Left lung (tissue), 4 donors: ENCODE measurements at regions not wholly inside any gene's neighbourhood (a gene's known extent, or its start where the extent isn't known, plus 50 kb on each side); places are given as distances from the start of the nearest gene placed in this dataset.

Experiments
- ATAC-seq: fragments of 200-7000 bp; cut with Tn5 transposase; one replicate; pipeline ENCODE4 v1.9.1; 2020; ENCODE audit warnings: moderate library complexity
- DNase-seq, 4 donors: peaks; one replicate each; pipeline ENCODE4 v3.0.0-alpha.2; 2013 to 2020
- H3K27ac ChIP-seq, 2 donors: fragments of 200-600 bp; sonication (generic) in 1 of 2; one replicate each; pipeline versions ENCODE4 v1.5.0 to v1.8.0; 2020 to 2021
- H3K27me3 ChIP-seq, 2 donors: fragments of 200-600 bp; sonication (generic) in 1 of 2; one replicate each; pipeline versions ENCODE4 v1.5.0 to v1.8.0; 2020 to 2021
- H3K36me3 ChIP-seq, 2 donors: fragments of 200-600 bp; sonication (generic) in 1 of 2; one replicate each; pipeline versions ENCODE4 v1.5.0 to v1.8.0; 2020 to 2021
- H3K4me1 ChIP-seq, 2 donors: fragments of 200-600 bp; one replicate each; pipeline ENCODE4 v1.8.0; 2021
- H3K4me3 ChIP-seq, 2 donors: fragments of 200-600 bp; sonication (generic) in 1 of 2; one replicate each; pipeline versions ENCODE4 v1.5.0 to v1.8.0; 2020 to 2021; ENCODE audit warnings: mild to moderate bottlenecking in 1 of 2
- H3K9me3 ChIP-seq, 2 donors: fragments of 200-600 bp; sonication (generic) in 1 of 2; one replicate each; pipeline versions ENCODE4 v1.5.0 to v1.8.0; 2020 to 2021
- CTCF ChIP-seq, 2 donors: fragments of 200-600 bp; sonication (generic) in 1 of 2; IDR thresholded peaks; one replicate each; pipeline versions ENCODE4 v1.5.0 to v1.8.0; 2021; ENCODE audit warnings: antibody characterized with exemption in 2 of 2
- intact Hi-C, 2 donors: fragments of 100-400 bp; cut with DNase I; formaldehyde crosslinking; loops; one replicate each; pipeline versions ENCODE4 v1.11.2 to v1.14.2; 2022
- donor health status: DM: no; HTN: yes; CAD: no.
- donor health status: DM: no; HTN: no; CAD: no.

- no peaks in the 10 kb centered on the region for H3K27me3 ChIP-seq
- no peaks in the 10 kb centered on the region for H3K36me3 ChIP-seq
- DNase-seq (no peak), ATAC-seq (no peak)
- H3K9me3 ChIP-seq, result peaks cover 0 to 16% of the 10 kb centered on the region in 2 donors
- no peaks in the 10 kb centered on the region for H3K4me1 ChIP-seq
- H3K27ac ChIP-seq, result no peak overlapping the region
- intact Hi-C loops, result no loop called here
- TF ChIP-seq CTCF (IDR thresholded peaks at IDR 0.05), result no peak
- no peak overlapping the region for H3K4me3 ChIP-seq
These were observed 519.2 kb upstream of the REG3G start for GRCh38 chr2:78506301-78506700.

GRCh38 chr2:78521938-78522337 lies 503.6 kb upstream of the REG3G start:
- ATAC-seq (no peak), DNase-seq (no peak)
- TF ChIP-seq CTCF (IDR thresholded peaks at IDR 0.05), result no peak
- H3K9me3 ChIP-seq, result no peaks in the 10 kb centered on the region
- H3K4me1 ChIP-seq, result no peaks in the 10 kb centered on the region
- no peak overlapping the region for H3K4me3 ChIP-seq
- intact Hi-C loops, result no loop called here
- no peaks in the 10 kb centered on the region for H3K36me3 ChIP-seq
- H3K27me3 ChIP-seq, result no peaks in the 10 kb centered on the region
- H3K27ac ChIP-seq, result no peak overlapping the region

DNA sequence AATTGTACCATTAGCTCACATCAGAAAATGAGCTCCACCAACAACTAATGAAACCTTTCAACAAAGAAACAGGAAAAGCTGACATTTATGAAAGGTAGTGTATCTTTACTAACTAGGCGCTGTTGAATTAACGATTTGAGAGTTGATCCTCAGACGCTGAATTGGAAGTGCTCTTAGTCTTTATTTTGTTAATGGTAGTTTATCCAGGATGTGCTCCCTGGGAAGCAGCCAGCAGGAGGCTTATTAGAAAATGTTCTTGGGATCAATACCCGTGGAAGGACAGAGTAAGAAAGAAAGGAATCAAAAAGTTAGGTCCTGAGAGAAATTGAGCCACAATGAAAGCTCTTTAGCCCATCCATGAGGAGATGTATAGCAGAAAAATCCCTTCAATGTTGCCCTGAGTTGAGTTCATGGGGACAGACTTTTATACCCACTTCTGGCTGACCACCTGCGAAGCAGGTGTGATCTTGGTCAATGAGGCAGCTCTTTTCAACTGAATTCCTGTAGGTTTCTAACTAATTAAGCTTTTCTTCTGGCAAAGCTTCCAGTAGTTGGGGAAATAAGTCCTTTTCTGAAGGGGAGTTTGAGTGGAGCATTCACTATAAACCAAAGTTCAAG lies 492.6 kb upstream of the REG3G start:
- DNase-seq, result no peak
- Histone ChIP-seq H3K9me3 (no peaks in the 10 kb centered on the region), H3K36me3 (no peaks in the 10 kb centered on the region), H3K4me1 (no peaks in the 10 kb centered on the region), H3K4me3 (no peak overlapping the region), H3K27me3 (no peaks in the 10 kb centered on the region), H3K27ac (no peak overlapping the region)
- ATAC-seq, result no peak
- intact Hi-C loops, result no loop called here
- no peak for TF ChIP-seq CTCF (IDR thresholded peaks at IDR 0.05)

GRCh38 chr2:78535395-78535794 lies 490.1 kb upstream of the REG3G start:
- Histone ChIP-seq H3K4me1 (no peaks in the 10 kb centered on the region), H3K4me3 (no peak overlapping the region), H3K36me3 (no peaks in the 10 kb centered on the region), H3K9me3 (no peaks in the 10 kb centered on the region), H3K27ac (no peak overlapping the region), H3K27me3 (no peaks in the 10 kb centered on the region)
- ATAC-seq, result no peak
- no peak for TF ChIP-seq CTCF (IDR thresholded peaks at IDR 0.05)
- intact Hi-C loops, result no loop called here
- DNase-seq, result no peak

DNA sequence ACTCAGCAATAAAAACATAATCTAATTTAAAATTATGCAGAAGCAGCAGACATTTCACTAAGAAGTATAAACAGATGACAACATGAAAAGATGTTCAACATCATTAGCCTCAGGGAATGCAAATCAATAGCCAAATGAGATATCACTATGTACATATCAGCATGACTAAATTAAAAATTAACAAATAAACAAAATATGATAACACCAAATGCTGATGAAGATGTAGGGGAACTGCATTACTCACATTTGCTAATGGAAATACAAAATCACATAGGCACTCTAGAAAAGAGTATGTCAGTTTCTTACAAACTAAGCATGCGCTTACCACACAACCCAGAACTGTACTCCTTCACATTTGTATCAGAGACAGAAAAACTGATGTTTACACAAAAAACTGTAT lies 487.2 kb upstream of the REG3G start:
- no peak for DNase-seq
- no peak overlapping the region for H3K27ac ChIP-seq
- no peaks in the 10 kb centered on the region for H3K4me1 ChIP-seq
- intact Hi-C loops, result no loop called here
- no peak for ATAC-seq
- no peak overlapping the region for H3K4me3 ChIP-seq
- H3K36me3 ChIP-seq, result no peaks in the 10 kb centered on the region
- no peak for TF ChIP-seq CTCF (IDR thresholded peaks at IDR 0.05)
- H3K9me3 ChIP-seq, result peaks cover 0 to 7% of the 10 kb centered on the region in 2 donors
- H3K27me3 ChIP-seq, result no peaks in the 10 kb centered on the region
